Fibroblast of lung (primary cell): ENCODE measurements at regions not wholly inside any gene's neighbourhood (a gene's known extent, or its start where the extent isn't known, plus 50 kb on each side); places are given as distances from the start of the nearest gene placed in this dataset.

Experiments
- EZH2 ChIP-seq: IDR thresholded peaks from 2 replicates; pipeline ENCODE4 v1.5.1; 2012; ENCODE audit warnings: low read length, control low read depth, mild to moderate bottlenecking; ENCODE audit errors: missing control alignments
- TF ChIP-seq, protein P1 (sequence below), 2 donors: IDR thresholded peaks in 1 of 2; conservative IDR thresholded peaks in 1 of 2; 1 replicate in 1 of 2; 2 replicates in 1 of 2; pipeline ENCODE4 v1.5.1; 2011 to 2012; ENCODE audit warnings: low read length in 2 of 2, control low read depth in 1 of 2, inconsistent platforms in 1 of 2, low read depth in 1 of 2, mild to moderate bottlenecking in 1 of 2

- TF ChIP-seq, protein P1, sequence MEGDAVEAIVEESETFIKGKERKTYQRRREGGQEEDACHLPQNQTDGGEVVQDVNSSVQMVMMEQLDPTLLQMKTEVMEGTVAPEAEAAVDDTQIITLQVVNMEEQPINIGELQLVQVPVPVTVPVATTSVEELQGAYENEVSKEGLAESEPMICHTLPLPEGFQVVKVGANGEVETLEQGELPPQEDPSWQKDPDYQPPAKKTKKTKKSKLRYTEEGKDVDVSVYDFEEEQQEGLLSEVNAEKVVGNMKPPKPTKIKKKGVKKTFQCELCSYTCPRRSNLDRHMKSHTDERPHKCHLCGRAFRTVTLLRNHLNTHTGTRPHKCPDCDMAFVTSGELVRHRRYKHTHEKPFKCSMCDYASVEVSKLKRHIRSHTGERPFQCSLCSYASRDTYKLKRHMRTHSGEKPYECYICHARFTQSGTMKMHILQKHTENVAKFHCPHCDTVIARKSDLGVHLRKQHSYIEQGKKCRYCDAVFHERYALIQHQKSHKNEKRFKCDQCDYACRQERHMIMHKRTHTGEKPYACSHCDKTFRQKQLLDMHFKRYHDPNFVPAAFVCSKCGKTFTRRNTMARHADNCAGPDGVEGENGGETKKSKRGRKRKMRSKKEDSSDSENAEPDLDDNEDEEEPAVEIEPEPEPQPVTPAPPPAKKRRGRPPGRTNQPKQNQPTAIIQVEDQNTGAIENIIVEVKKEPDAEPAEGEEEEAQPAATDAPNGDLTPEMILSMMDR (conservative IDR thresholded peaks at IDR 0.05 in 1 of 2, IDR thresholded peaks at IDR 0.05 in 1 of 2; ENCODE audit: low read depth in 1 of 2, low read length in 2 of 2), result no peak
- TF ChIP-seq EZH2, result no peak
These were observed 80.2 kb upstream of the LIFR start for GRCh38 chr5:38636626-38637025.
